Panc1 (cell line): ENCODE measurements at regions not wholly inside any gene's neighbourhood (a gene's known extent, or its start where the extent isn't known, plus 50 kb on each side); places are given as distances from the start of the nearest gene placed in this dataset.

Source experiments
- POLR2AphosphoS5 ChIP-seq: IDR thresholded peaks from 2 replicates; pipeline ENCODE4 v1.6.1; 2012; ENCODE audit warnings: mild to moderate bottlenecking, low read depth, low read length, moderate library complexity
- TF ChIP-seq, protein P1 (sequence below): fragments of 450-650 bp; IDR thresholded peaks from 2 replicates; pipeline ENCODE4 v1.5.1; 2017; ENCODE audit warnings: mild to moderate bottlenecking
- TF ChIP-seq, protein P2 (sequence below), 2 experiments: IDR thresholded peaks; 2 replicates each; pipeline ENCODE4 v1.6.1; 2011 to 2012; ENCODE audit warnings: low read depth in 2 of 2, control low read depth in 1 of 2, low read length in 1 of 2, mild to moderate bottlenecking in 1 of 2, moderate library complexity in 1 of 2; ENCODE audit not compliant: insufficient read depth in 1 of 2

DNA sequence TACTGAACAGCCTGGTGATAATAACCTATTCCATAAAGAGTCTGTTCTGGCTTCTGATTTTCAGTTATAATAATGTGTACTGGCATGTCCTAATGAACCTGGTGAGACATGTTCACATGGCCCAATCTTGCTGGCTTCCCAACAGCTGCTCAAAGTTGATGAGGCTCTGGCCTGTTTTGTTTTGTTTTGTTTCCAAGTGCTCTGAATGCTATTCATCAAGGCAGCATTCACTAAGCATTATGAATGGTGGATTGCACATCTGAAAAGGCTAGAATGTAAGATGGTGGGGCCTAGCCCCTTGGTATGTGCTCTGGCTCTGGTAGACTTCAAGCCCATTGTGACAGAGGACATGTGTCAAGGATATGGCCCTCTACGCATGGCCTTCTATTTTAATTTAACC, 388.5 kb downstream of the PSAT1 start:
- TF ChIP-seq, protein P1, sequence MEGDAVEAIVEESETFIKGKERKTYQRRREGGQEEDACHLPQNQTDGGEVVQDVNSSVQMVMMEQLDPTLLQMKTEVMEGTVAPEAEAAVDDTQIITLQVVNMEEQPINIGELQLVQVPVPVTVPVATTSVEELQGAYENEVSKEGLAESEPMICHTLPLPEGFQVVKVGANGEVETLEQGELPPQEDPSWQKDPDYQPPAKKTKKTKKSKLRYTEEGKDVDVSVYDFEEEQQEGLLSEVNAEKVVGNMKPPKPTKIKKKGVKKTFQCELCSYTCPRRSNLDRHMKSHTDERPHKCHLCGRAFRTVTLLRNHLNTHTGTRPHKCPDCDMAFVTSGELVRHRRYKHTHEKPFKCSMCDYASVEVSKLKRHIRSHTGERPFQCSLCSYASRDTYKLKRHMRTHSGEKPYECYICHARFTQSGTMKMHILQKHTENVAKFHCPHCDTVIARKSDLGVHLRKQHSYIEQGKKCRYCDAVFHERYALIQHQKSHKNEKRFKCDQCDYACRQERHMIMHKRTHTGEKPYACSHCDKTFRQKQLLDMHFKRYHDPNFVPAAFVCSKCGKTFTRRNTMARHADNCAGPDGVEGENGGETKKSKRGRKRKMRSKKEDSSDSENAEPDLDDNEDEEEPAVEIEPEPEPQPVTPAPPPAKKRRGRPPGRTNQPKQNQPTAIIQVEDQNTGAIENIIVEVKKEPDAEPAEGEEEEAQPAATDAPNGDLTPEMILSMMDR: no peak
- TF ChIP-seq POLR2AphosphoS5: no peak
- TF ChIP-seq, protein P2, sequence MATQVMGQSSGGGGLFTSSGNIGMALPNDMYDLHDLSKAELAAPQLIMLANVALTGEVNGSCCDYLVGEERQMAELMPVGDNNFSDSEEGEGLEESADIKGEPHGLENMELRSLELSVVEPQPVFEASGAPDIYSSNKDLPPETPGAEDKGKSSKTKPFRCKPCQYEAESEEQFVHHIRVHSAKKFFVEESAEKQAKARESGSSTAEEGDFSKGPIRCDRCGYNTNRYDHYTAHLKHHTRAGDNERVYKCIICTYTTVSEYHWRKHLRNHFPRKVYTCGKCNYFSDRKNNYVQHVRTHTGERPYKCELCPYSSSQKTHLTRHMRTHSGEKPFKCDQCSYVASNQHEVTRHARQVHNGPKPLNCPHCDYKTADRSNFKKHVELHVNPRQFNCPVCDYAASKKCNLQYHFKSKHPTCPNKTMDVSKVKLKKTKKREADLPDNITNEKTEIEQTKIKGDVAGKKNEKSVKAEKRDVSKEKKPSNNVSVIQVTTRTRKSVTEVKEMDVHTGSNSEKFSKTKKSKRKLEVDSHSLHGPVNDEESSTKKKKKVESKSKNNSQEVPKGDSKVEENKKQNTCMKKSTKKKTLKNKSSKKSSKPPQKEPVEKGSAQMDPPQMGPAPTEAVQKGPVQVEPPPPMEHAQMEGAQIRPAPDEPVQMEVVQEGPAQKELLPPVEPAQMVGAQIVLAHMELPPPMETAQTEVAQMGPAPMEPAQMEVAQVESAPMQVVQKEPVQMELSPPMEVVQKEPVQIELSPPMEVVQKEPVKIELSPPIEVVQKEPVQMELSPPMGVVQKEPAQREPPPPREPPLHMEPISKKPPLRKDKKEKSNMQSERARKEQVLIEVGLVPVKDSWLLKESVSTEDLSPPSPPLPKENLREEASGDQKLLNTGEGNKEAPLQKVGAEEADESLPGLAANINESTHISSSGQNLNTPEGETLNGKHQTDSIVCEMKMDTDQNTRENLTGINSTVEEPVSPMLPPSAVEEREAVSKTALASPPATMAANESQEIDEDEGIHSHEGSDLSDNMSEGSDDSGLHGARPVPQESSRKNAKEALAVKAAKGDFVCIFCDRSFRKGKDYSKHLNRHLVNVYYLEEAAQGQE (IDR thresholded peaks at IDR 0.05; ENCODE audit: insufficient read depth in 1 of 2, low read depth in 2 of 2, low read length in 1 of 2): no peak
